ENCODE measurements at regions not wholly inside any gene's neighbourhood (a gene's known extent, or its start where the extent isn't known, plus 50 kb on each side); places are given as distances from the start of the nearest gene placed in this dataset.
"Not testable (repeated sequence)": the region's sequence is repeated elsewhere in the genome, so short reads cannot be mapped to it uniquely, and the experiment has no call there.

DNA sequence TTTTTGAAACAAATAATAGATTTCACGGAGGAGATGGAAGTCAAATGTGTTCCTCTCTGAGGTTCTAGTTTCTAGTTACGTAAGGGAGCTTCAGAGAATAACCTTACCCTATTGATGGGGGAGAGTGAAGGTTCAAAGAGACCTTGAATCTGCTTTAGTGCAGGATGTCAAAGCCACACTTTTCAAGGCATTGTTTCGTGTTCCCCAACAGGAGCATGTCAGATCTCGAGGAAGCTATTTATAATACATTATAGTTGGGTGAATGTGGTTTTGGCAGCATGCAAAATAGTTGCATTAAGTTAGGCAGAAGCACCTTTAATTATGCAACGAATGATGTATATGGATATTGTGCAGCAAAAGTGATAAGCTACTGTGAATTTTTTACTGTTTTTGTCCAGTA, 614.9 kb downstream of the SLC16A7 start:
- intact Hi-C loops (cut with DNase I), result no loop called here
- Histone ChIP-seq H3K27ac (no peak overlapping the region), H3K27me3 (no peaks in the 10 kb centered on the region), H3K4me3 (no peak overlapping the region), H3K9ac (ENCODE audit: low read depth in 2 of 2, low read length in 2 of 2) (no peak overlapping the region), H3K9me3 (no peaks in the 10 kb centered on the region), H3K4me1 (no peaks in the 10 kb centered on the region), H3K36me3 (no peaks in the 10 kb centered on the region)
- DNase-seq, result no peak
- TF ChIP-seq, protein P1, sequence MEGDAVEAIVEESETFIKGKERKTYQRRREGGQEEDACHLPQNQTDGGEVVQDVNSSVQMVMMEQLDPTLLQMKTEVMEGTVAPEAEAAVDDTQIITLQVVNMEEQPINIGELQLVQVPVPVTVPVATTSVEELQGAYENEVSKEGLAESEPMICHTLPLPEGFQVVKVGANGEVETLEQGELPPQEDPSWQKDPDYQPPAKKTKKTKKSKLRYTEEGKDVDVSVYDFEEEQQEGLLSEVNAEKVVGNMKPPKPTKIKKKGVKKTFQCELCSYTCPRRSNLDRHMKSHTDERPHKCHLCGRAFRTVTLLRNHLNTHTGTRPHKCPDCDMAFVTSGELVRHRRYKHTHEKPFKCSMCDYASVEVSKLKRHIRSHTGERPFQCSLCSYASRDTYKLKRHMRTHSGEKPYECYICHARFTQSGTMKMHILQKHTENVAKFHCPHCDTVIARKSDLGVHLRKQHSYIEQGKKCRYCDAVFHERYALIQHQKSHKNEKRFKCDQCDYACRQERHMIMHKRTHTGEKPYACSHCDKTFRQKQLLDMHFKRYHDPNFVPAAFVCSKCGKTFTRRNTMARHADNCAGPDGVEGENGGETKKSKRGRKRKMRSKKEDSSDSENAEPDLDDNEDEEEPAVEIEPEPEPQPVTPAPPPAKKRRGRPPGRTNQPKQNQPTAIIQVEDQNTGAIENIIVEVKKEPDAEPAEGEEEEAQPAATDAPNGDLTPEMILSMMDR (IDR thresholded peaks at IDR 0.05), result no peak

- Histone ChIP-seq H3K9ac (ENCODE audit: low read depth in 2 of 2, low read length in 2 of 2) (no peak overlapping the region), H3K9me3 (no peaks in the 10 kb centered on the region), H3K4me3 (no peak overlapping the region), H3K27ac (no peak overlapping the region), H3K4me1 (no peaks in the 10 kb centered on the region), H3K27me3 (no peaks in the 10 kb centered on the region), H3K36me3 (no peaks in the 10 kb centered on the region)
- intact Hi-C loops (cut with DNase I), result no loop called here
- no peak for DNase-seq
- TF ChIP-seq, protein P1 (IDR thresholded peaks at IDR 0.05), result no peak
These were observed 615.4 kb downstream of the SLC16A7 start for GRCh38 chr12:60211244-60211643.

DNA sequence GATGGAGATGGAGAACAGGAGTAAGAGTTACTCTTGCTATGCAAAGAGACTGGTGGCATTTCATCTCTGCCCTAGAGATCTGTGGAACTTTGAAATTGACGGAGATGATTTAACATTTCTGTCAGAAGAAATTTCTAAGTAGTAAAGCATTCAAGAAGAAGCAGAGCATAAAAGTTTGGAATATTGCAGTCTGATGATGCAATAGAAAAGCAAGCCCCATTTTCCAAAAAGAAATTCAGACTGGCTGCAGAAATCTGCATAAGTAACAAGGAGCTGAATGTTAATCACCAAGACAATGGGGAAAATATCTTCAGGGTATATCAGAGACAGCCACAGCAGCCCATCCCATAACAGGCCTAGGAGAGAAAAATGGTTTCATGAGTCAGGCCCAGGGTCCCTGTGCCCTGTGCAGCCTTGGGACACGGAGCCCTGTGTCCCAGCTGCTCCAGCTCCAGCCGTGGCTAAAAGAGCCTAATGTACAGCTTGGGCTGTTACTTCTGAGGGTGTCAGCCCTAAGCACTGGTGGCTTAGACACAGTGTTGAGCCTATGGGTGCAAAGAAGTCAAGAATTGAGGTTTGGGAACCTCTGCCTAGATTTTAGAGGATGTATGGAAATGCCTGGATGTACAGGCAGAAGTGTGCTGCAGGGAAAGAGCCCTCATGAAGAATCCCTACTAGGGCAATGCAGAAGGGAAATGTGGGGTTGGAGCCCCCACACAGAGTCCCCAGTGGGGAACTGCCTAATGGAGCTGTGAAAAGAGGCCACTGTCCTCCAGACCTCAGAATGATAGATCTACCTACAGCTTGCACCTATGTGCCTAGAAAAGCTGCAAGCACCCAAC, 616.6 kb downstream of the SLC16A7 start:
- Histone ChIP-seq H3K9me3 (no peaks in the 10 kb centered on the region), H3K27me3 (no peaks in the 10 kb centered on the region), H3K36me3 (no peaks in the 10 kb centered on the region), H3K4me1 (no peaks in the 10 kb centered on the region), H3K4me3 (no peak overlapping the region), H3K9ac (ENCODE audit: low read depth in 2 of 2, low read length in 2 of 2) (no peak overlapping the region), H3K27ac (no peak overlapping the region)
- intact Hi-C loops (cut with DNase I), result no loop called here
- TF ChIP-seq, protein P1 (IDR thresholded peaks at IDR 0.05), result no peak
- DNase-seq, result no peak

DNA sequence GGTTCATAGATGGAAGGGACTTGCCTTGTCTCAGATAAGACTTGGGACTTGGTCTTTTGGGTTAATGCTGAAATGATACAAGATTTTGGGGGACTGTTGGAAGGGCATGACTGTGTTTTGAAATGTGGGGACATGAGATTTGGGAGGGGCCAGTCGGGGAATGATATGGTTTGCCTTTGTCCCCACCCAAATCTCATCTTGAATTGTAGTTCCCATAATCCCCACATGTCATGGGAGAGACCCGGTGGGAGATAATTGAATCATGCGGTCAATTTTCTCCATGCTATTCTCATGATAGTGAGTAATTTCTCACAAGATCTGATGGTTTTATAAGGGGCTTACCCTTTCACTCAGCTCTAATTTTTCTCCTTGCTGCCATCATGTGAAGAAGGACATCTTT, 617.4 kb downstream of the SLC16A7 start:
- H3K9me3 ChIP-seq; DNase-seq; intact Hi-C loops (cut with DNase I); H3K4me1 ChIP-seq; H3K27me3 ChIP-seq; H3K27ac ChIP-seq; H3K36me3 ChIP-seq; H3K4me3 ChIP-seq; H3K9ac ChIP-seq (ENCODE audit: low read depth in 2 of 2, low read length in 2 of 2): not testable (repeated sequence)

- intact Hi-C loops (cut with DNase I), result no loop called here
- TF ChIP-seq, protein P1 (IDR thresholded peaks at IDR 0.05), result no peak
- no peak overlapping the region for H3K27ac ChIP-seq
- H3K9ac ChIP-seq (ENCODE audit: low read depth in 2 of 2, low read length in 2 of 2), result no peak overlapping the region
- no peak for DNase-seq
- no peak overlapping the region for H3K4me3 ChIP-seq
- H3K4me1 ChIP-seq, result no peaks in the 10 kb centered on the region
- no peaks in the 10 kb centered on the region for H3K36me3 ChIP-seq
- H3K27me3 ChIP-seq, result no peaks in the 10 kb centered on the region
- H3K9me3 ChIP-seq, result no peaks in the 10 kb centered on the region
These were observed 620.4 kb downstream of the SLC16A7 start for GRCh38 chr12:60216226-60216625.

GRCh38 chr12:60223242-60223641, 627.4 kb downstream of the SLC16A7 start:
- Histone ChIP-seq H3K9me3 (no peaks in the 10 kb centered on the region), H3K9ac (ENCODE audit: low read depth in 2 of 2, low read length in 2 of 2) (no peak overlapping the region), H3K27me3 (no peaks in the 10 kb centered on the region), H3K4me1 (no peaks in the 10 kb centered on the region), H3K27ac (no peak overlapping the region), H3K4me3 (no peak overlapping the region), H3K36me3 (no peaks in the 10 kb centered on the region)
- TF ChIP-seq, protein P1 (IDR thresholded peaks at IDR 0.05), result no peak
- intact Hi-C loops (cut with DNase I), result no loop called here
- no peak for DNase-seq

Measured in colonic mucosa (tissue), 4 donors.